NK-92 treated with Interleukin-12 subunit alpha and Interleukin-12 subunit beta, amount 100 ng/mL, for 24 hours (cell line): ENCODE measurements at regions not wholly inside any gene's neighbourhood (a gene's known extent, or its start where the extent isn't known, plus 50 kb on each side); places are given as distances from the start of the nearest gene placed in this dataset.
"Not testable (repeated sequence)": the region's sequence is repeated elsewhere in the genome, so short reads cannot be mapped to it uniquely, and the experiment has no call there.

Experiments used
- DNase-seq: peaks from one replicate; lab custom pipeline; 2025; lab: John Stamatoyannopoulos, UW

- DNase-seq: no peak
Measured at GRCh38 chr18:49731860-49732311, 81.4 kb downstream of the ACAA2 start.

- DNase-seq: no peak
Measured at GRCh38 chr18:49731421-49731841, 81.9 kb downstream of the ACAA2 start.

- no peak for DNase-seq
Measured at GRCh38 chr18:49730951-49731391, 82.4 kb downstream of the ACAA2 start.

GRCh38 chr18:49728542-49728941, 84.8 kb downstream of the ACAA2 start:
- DNase-seq: no peak

GRCh38 chr18:49727816-49728215, 85.5 kb downstream of the ACAA2 start:
- no peak for DNase-seq

- no peak for DNase-seq
Measured at GRCh38 chr18:49726675-49726963, 86.7 kb downstream of the ACAA2 start.

- no peak for DNase-seq
Measured at GRCh38 chr18:49725809-49726674, 87.3 kb downstream of the ACAA2 start.

- DNase-seq: no peak
Measured at GRCh38 chr18:49723648-49724180, 89.6 kb downstream of the ACAA2 start.

- no peak for DNase-seq
Measured at GRCh38 chr18:49722477-49722876, 90.9 kb downstream of the ACAA2 start.

- no peak for DNase-seq
Measured at GRCh38 chr18:49721981-49722380, 91.4 kb downstream of the ACAA2 start.

GRCh38 chr18:49720944-49721343, 92.4 kb downstream of the ACAA2 start:
- DNase-seq: not testable (repeated sequence)

GRCh38 chr18:49717617-49718016, 95.7 kb downstream of the ACAA2 start:
- no peak for DNase-seq

GRCh38 chr18:49716035-49716434, 97.3 kb downstream of the ACAA2 start:
- no peak for DNase-seq

- no peak for DNase-seq
Measured at GRCh38 chr18:49709347-49709690, 104.0 kb downstream of the ACAA2 start.

GRCh38 chr18:49708662-49709346, 104.5 kb downstream of the ACAA2 start:
- no peak for DNase-seq

GRCh38 chr18:49707599-49707998, 105.7 kb downstream of the ACAA2 start:
- no peak for DNase-seq

GRCh38 chr18:49704334-49704733, 109.0 kb downstream of the ACAA2 start:
- no peak for DNase-seq

GRCh38 chr18:49701190-49701589, 112.1 kb downstream of the ACAA2 start:
- DNase-seq: no peak

- DNase-seq: no peak
Measured at GRCh38 chr18:49699303-49699702, 114.0 kb downstream of the ACAA2 start.

GRCh38 chr18:49698525-49699025, 114.8 kb downstream of the ACAA2 start:
- DNase-seq: no peak

GRCh38 chr18:49697757-49698524, 115.4 kb downstream of the ACAA2 start:
- DNase-seq: no peak

GRCh38 chr18:49697049-49697448, 116.3 kb downstream of the ACAA2 start:
- DNase-seq: no peak
